HepG2 (cell line): ENCODE measurements at regions not wholly inside any gene's neighbourhood (a gene's known extent, or its start where the extent isn't known, plus 50 kb on each side); places are given as distances from the start of the nearest gene placed in this dataset.

Experiments used
- EZH2 ChIP-seq: conservative IDR thresholded peaks from 2 replicates; pipeline ENCODE4 v1.6.1; 2012; ENCODE audit warnings: mild to moderate bottlenecking, low read depth, low read length, moderate library complexity
- ZNF770 ChIP-seq: sonication (generic); formaldehyde crosslinking; IDR thresholded peaks from 2 replicates; pipeline ENCODE4 v1.5.0; 2020; ENCODE audit warnings: mild to moderate bottlenecking, missing genetic modification reagents

GRCh38 chr4:111701102-111701501 lies 444.2 kb upstream of the FAM241A start:
- TF ChIP-seq ZNF770 (CRISPR knock-in tag) (no peak), EZH2 (no peak)
